ENCODE measurements at regions not wholly inside any gene's neighbourhood (a gene's known extent, or its start where the extent isn't known, plus 50 kb on each side); places are given as distances from the start of the nearest gene placed in this dataset.
"Not testable (repeated sequence)": the region's sequence is repeated elsewhere in the genome, so short reads cannot be mapped to it uniquely, and the experiment has no call there.

GRCh38 chr10:84706875-84707274, 378.5 kb downstream of the CCSER2 start:
- DNase-seq: no peak

DNA sequence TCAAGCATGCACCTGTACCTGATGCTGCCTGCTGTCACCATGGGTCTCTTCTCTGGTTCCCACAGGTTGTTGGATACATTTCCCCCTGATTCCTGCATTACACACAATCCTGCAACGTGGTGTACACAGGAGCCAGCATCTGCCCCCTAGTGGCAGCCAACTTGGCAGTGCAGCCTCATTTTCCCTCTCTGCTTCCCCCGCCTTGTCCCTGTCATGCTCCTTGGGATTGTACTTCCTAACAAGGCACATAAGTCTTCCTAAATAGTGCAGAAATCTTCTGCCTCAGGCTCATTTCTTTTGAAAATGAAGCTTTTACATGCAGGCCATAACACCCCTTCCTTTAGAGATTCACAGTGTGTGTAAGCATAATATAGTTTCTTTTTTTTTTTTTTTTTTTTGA, 387.5 kb downstream of the CCSER2 start:
- no peak for DNase-seq

DNA sequence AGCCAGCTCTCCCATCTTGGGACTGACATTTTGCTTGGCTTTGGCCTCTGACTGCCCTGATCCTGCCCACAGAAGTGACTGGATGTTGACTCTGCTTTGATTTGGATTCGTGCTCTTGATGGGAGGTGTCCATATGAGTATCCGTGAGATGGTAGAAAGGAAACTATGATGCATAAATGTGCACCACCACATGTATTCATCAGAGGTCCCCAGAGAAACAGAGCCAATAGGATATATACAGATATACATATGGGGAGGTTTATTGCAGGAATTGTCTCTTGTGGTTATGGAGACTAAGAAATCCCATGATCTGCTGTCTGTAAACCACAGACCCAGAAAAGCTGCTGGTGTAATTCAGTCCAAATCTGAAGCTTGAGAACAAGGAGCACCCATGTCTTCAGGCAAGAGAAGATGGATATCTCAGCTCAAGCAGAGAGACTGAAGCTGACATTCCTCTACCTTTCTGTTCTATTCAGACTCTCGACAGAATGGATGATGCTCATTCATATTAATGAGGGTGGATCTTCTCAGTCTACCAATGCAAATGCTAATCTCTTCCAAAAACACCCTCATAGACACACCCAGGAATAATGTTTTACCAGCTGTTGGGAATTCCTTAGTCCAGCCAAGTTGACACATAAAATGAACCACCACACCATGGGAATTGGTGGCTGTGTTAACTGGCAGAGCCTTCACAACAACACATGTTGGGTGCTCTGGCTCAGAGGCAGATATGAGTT, 390.7 kb downstream of the CCSER2 start:
- no peak for DNase-seq

GRCh38 chr10:84719687-84720086, 391.3 kb downstream of the CCSER2 start:
- no peak for DNase-seq

- DNase-seq: no peak
Measured at GRCh38 chr10:84727398-84727797, 399.0 kb downstream of the CCSER2 start.

- not testable (repeated sequence) for DNase-seq
Measured at GRCh38 chr10:84739126-84739525, 410.7 kb downstream of the CCSER2 start.

DNA sequence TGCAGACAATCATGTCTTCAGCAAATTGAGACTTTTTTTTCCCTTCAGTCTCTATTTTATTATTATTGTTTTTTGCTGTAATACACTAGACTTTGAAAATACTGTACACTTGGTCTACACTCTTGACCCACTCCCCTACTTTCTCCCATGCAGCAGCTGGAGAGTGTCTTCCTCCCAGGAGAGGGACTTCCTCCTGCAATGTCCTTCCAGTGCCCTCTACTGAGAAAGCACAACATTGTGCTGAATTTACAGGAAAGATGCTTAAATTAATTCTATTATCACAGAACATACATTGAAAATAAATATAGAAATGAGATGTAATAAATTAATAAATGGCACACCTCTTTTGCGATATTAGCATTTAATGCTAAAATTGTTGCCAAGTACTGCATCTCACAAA, 411.3 kb downstream of the CCSER2 start:
- DNase-seq: no peak

GRCh38 chr10:84743483-84743882, 415.1 kb downstream of the CCSER2 start:
- no peak for DNase-seq

DNA sequence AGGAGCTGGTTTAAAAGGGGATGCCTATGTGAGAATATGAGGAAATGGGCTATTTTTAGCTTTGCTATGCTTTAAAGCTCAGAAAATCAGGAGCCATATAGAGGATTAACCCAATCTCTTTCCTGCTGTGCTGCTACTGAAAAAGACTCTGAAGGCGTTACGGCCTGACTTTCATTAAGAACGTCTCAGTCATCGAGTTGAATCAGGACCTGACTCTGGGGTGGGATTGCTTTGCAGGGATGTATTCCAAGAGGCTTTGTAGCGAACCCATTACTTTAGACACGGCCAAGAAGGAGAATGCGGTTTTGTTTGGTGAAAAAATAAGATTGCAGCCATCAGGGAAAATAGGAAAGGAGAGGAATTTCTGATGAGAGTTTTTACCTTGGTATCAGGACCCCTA, 426.9 kb downstream of the CCSER2 start:
- DNase-seq: no peak

- DNase-seq: not testable (repeated sequence)
Measured at GRCh38 chr10:84756653-84757052, 428.3 kb downstream of the CCSER2 start.

GRCh38 chr10:84761994-84762614, 433.7 kb downstream of the CCSER2 start:
- DNase-seq: not testable (repeated sequence)

DNA sequence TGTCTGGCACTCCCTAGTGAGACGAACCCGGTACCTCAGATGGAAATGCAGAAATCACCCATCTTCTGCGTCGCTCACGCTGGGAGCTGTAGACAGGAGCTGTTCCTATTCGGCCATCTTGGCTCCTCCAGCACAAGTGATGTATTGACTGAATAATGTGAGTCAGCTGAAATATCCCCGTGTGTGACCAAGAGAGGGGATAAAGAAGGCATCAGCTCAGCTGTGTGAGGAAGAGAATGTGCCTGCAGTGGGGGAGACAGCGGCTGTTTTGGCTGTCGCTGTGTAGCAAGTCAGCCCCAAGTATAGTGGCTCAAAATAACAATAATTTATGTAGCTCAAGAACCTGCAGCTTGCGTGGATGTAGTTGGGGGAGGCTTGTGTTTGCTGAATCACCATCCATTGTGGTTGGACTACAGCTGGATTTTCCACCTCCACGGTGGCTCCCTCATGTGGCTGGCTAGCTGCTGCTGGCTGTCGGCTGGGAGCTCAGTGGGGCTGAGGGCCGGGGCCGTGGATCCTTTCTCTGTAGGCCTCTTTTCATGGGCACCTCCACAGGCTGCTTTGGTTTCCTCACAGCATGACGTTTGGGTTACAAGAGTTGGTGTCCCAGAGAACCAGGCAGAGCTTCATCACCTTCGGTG, 434.5 kb downstream of the CCSER2 start:
- DNase-seq: no peak

GRCh38 chr10:84763965-84764364, 435.6 kb downstream of the CCSER2 start:
- no peak for DNase-seq

- no peak for DNase-seq
Measured at GRCh38 chr10:84765086-84765485, 436.7 kb downstream of the CCSER2 start.

DNA sequence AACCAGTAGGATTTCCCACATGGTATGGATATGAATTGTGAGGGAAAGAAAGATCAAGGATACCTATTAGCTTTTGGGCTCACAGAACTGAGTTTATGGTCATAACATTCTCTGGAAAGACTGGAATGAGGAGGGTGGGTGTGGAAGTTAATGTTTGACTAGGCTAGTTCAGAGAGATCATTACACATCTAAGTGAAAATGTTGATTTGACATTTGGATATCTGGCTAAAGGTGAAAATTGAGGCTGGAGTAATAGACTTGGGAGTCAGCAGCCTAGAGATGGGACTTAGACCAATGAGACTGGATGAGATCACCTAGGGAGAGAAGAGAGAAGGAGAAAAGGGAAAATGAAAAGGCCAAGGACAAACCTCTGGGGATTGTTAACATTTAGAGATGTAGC, 437.3 kb downstream of the CCSER2 start:
- DNase-seq: no peak

- no peak for DNase-seq
Measured at GRCh38 chr10:84766923-84767322, 438.5 kb downstream of the CCSER2 start.

GRCh38 chr10:84768132-84768531, 439.7 kb downstream of the CCSER2 start:
- DNase-seq: no peak

GRCh38 chr10:84770824-84771223, 442.4 kb downstream of the CCSER2 start:
- no peak for DNase-seq

GRCh38 chr10:84783386-84783785, 455.0 kb downstream of the CCSER2 start:
- DNase-seq: no peak

DNA sequence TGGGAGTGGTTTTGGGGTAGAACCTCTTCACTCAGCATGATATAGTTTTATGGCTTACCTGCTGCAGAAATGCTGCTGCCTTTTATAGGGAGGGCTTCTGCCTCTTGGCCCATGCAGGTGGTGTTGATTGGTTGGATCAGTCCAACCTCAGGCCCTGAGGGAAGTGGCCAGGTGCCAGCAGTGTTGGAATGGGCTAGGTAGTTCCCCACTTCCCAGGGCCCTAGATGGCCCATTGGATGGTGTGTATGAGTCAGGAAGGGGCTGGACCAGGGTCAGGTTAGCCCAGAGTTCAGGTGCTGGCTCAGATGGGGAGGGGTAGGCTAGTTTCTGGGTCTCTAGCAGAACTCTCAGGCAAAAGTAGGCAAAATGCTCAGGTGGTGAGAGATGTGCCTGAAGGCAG, 455.5 kb downstream of the CCSER2 start:
- no peak for DNase-seq

DNA sequence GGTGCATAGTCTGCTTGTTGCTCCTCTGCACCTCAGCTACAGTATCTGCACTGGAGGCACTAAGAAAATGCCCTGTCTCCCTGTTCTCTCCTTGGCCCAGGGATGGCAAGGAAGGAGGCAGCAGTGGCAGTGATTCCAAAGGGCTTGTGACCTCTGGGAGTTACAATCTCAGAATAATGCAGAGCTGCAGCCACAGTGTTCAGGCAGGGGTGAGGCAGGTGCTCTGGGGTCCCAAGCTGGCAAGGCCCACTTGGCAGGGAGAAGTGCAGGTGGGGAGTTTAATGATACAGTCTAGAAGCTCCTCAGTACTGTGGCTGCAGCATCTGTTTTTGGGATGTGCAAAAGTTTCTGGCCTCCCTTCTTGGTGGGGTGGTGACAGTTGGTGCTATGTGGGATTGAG, 456.4 kb downstream of the CCSER2 start:
- DNase-seq: no peak

DNA sequence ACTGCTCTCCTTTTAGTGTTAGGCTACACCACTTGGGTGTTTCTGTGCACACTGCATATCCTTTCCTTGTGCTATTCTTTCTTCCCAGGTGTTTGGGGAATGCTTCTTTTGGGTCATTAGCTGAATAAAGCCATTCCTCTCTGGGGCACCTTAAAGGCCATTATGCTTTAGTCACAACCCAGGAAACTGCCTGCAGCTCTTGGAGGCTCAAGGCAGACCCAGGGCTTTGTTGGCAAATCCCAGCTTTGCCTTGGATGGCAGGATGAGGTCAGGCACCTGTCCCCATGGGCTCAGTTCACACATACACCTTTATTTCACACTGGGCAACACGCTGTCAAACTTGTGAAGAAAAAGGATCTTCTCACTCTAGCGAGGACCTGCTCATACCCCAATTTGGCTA, 460.6 kb downstream of the CCSER2 start:
- no peak for DNase-seq

GRCh38 chr10:84798312-84798711, 469.9 kb downstream of the CCSER2 start:
- no peak for DNase-seq

- no peak for DNase-seq
Measured at GRCh38 chr10:84801156-84801555, 472.8 kb downstream of the CCSER2 start.

Data from activated CD4-positive, alpha-beta T cell treated with anti-CD3 and anti-CD28 coated beads for 4 hours (primary cell).